GOT3 (cell line): ENCODE measurements at regions not wholly inside any gene's neighbourhood (a gene's known extent, or its start where the extent isn't known, plus 50 kb on each side); places are given as distances from the start of the nearest gene placed in this dataset.
A peak's percentile ranks its signal among the peaks of the same experiment; 100 is the strongest.
"Not testable (repeated sequence)": the region's sequence is repeated elsewhere in the genome, so short reads cannot be mapped to it uniquely, and the experiment has no call there.

Experiments
- DNase-seq: peaks from one replicate; lab custom pipeline; 2025; ENCODE audit warnings: mixed read lengths; lab: John Stamatoyannopoulos, UW

DNA sequence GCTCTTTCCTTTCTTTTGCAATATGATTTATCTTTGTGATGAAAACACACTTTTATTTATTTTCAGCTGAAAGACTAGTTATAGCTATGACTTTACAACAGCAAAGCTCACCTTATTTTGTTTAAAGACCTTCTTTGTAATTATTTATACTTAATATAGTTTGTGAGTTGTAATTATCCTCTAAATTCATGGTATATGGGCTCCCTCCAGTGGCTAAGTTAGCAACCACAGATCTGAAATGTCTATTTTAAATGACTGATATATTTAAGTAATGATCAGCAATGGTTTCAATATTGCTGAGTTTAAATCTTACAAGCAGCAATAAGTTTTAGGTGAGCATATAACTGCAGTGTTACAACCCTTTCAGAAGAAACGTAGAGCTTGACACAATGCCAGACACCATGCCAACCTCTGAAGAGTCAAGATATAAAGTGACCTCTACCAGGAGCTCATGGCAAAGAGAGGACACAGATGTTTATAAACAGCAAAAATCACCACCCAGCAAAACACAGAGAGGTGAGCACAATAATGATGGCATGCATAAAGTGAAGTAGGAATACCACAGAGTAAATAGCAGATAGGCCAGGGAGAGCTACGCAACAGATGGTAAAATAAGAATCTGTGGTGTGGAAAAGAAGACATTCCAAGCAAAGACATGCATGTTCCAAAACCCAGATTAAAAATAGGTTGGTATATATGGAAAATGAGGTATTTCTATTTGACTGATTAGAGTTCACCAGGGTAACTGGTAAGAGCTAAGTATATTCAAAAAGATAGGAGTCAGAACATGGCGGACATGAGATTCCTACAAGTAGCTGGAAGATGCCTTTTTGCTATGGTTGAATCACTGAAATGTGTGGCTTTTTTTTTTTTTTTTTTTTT, 143.7 kb upstream of the ZNF385D start:
- no peak for DNase-seq

DNA sequence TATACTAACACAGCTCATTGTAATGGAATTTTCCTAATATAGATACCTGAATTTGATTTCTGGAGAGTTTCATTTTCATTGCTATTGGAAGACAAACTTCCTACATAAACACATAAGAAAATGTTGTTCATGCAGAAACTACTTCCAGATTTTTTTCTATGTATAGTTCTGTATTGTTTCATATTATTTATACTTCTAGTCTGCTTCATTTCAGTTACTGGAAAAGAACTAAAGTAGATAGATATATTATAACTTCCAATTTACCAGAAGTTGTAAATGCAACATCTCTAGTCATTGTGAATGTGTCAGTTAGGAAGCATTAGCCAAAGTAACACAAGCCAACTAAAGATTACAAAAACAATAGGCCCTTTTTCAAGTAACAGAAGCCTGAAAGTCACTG, 147.3 kb upstream of the ZNF385D start:
- no peak for DNase-seq

GRCh38 chr3:21901484-21901883, 150.5 kb upstream of the ZNF385D start:
- DNase-seq = no peak

GRCh38 chr3:21902956-21903355, 151.9 kb upstream of the ZNF385D start:
- DNase-seq = no peak

- DNase-seq = no peak
Observed at GRCh38 chr3:21909096-21909495, 158.1 kb upstream of the ZNF385D start.

GRCh38 chr3:21912711-21913110, 161.7 kb upstream of the ZNF385D start:
- no peak for DNase-seq

DNA sequence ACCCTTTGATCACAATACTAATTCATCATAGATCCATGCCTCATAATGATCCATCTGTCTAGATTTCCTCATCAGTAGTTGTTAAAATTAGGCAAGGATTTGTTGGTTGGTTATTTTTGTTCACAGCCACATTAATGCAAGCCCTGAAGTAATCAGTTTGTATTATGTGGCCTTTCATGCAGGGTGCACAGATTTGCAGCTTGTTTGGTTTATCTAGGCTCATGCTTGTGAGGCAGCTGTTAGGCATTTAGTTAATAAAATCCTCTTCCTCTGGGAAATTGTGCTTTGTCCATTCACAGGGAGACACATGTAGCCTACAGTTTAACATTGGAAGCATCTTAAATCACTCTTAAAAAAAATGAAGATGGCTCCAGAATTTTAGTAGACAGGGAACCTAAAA, 162.8 kb upstream of the ZNF385D start:
- DNase-seq = no peak

DNA sequence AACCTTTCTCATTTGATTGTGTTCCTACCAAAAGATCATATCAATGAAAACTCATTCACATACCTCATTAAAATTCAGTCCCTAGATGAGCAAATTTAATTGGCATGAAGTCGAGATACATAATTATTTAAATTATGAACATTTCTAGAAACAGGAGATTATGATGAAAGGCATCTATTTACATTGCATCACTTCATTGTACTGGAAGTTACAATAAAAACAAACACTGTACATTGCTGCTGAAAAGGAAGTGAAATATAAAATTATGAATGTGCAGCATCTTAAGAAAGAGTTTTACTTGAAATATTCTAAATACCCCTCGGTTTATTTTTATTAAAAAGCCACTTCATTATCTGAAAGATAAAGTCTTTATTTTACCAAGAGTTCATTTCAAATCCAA, 163.4 kb upstream of the ZNF385D start:
- no peak for DNase-seq

GRCh38 chr3:21919383-21919782, 168.4 kb upstream of the ZNF385D start:
- DNase-seq = no peak

DNA sequence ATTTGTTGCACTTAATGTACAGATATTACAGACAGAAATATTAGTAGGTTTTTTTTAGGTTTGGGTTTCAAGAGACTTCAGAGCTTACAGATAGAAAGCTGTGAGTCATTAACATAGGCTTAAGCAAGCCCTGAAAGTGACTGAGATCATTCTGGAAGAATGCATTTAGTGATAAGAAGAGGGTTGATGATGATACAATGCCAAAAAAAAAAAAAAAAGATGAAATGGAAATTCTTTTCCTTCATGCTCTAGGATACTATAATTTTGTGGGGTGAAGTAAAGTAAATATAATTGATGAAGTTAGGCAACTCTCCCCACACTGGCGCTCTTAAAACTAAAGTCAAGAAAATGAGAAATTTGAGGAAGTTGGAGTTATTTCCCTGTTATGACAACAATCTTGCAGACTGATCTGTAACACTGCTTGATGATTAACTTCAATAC, 169.4 kb upstream of the ZNF385D start:
- no peak for DNase-seq

- not testable (repeated sequence) for DNase-seq
Observed at GRCh38 chr3:21923156-21923555, 172.1 kb upstream of the ZNF385D start.

DNA sequence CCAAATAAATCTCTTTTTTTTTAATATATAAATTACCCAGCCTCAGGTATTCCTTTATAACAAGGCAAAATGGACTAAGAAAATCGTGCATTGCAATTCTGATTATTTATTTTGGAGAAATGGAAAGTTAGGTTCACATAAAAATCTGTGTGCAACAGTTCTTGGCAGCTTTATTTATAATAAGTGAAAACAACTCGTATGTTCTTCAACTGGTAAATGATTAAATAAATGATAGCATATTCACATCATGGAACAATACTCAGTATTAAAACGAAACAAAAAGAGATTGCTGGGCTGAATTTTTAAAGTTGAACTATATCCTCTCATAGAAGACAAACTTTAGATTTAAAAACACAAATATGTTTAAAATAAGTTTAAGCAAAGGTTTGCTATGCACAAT, 176.3 kb upstream of the ZNF385D start:
- DNase-seq = no peak

GRCh38 chr3:21934591-21934990, 183.6 kb upstream of the ZNF385D start:
- no peak for DNase-seq

- DNase-seq = no peak
Observed at GRCh38 chr3:21936207-21936606, 185.2 kb upstream of the ZNF385D start.

DNA sequence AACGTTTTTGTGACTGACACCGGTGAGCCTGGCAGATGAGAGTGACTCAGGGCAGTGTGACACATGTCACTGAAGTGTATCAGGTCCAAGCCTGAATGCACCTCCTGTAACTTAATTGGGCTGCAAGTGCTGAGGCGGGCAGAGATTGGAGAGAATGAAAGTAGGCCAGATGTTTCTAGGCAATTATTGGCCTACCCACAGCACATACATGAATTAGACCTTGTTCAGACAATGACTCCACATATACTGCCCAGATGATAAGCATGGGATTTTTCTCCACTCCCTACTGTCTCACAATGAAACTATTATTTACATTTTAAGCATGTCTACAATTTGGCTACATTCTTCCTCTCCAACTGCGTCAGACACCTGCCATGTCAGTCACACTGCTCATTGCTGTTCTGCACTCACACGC, 187.3 kb upstream of the ZNF385D start:
- no peak for DNase-seq

DNA sequence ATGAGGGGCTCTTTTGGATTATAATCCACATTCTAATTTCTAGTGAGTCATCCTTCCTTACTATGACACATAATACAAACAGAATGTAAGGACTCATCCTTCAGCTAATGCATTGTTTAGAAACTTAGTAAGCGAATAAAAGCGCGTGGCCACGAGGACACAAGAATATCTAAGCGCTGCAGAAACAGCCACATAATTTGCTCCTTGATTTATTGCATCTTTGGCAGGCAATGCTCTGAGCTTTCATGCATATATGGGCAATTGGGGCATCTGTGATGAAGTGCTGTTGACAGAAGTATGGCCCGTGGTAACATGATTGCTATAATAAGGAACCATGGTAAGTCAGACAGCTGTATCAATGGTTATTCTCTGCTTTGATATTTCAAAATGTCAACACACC, 191.3 kb upstream of the ZNF385D start:
- DNase-seq = peak; percentile 3

GRCh38 chr3:21944251-21944650, 193.2 kb upstream of the ZNF385D start:
- DNase-seq = no peak

DNA sequence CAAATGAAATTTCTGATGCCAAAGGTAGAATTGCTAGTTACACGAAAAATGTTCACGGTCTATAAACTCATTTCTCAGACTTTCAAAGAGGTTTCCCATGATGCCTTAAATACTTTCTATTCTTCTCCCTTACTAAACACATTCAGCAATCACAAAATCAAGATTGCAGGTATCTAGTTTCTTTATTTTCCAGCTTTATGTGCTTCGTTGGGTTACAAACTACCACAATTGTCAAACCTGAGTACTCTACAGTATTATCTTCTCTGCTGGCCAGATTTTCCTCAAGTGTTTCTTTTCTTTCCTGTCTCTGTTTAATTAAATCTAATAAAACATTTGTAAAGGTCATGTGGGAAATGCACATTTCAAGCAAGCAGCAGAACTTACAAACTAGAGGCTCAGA, 201.8 kb upstream of the ZNF385D start:
- no peak for DNase-seq

DNA sequence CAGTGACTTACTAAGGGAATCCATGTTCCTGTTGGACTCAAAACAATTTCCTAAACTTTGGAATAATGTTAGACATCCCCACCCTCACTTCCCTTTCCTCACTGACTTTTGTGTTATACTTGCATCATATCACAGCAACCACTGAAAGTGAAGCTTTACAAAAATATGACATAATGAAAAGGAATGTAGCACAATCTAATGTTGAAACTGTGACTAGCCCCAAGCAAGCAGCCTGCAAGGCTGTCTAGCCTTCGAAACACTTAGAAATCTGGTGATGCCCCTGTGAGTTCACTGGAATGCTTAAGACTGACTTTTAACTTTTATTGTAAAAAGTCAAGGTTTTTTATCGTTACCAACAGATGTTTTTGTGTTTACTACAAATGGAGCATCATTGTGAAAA, 203.7 kb upstream of the ZNF385D start:
- DNase-seq = no peak

- DNase-seq = no peak
Observed at GRCh38 chr3:21955406-21955805, 204.4 kb upstream of the ZNF385D start.

GRCh38 chr3:21960033-21960432, 209.0 kb upstream of the ZNF385D start:
- DNase-seq = no peak

DNA sequence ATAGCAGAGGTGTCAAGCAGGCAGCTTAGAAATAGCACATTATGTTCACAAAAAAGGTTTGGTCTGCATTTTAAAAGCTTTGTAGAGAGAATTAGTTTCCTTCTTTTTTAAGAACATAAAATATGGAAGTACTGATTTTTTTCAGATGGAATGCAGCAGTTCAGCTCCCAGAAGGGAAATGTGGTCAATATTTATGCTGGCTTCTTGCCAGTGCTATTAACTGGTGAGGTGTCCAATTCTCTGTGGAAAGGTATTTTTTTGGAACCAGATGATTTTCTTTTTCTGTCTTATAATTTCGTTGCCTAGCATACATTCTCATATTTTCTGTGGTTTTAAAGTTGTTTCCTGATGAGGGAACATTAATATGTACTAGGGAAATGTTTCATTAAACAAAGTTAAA, 211.4 kb upstream of the ZNF385D start:
- no peak for DNase-seq

- DNase-seq = not testable (repeated sequence)
Observed at GRCh38 chr3:21966457-21966856, 215.4 kb upstream of the ZNF385D start.

GRCh38 chr3:21979706-21980105, 228.7 kb upstream of the ZNF385D start:
- DNase-seq = no peak
